GM18873 (cell line): ENCODE measurements at regions not wholly inside any gene's neighbourhood (a gene's known extent, or its start where the extent isn't known, plus 50 kb on each side); places are given as distances from the start of the nearest gene placed in this dataset.
"Not testable (repeated sequence)": the region's sequence is repeated elsewhere in the genome, so short reads cannot be mapped to it uniquely, and the experiment has no call there.

Source experiments
- ATAC-seq: cut with Tn5 transposase; IDR thresholded peaks from one replicate; pipeline ENCODE4 v1.9.1; 2021; ENCODE audit warnings: mild to moderate bottlenecking, moderate library complexity, moderate number of reproducible peaks; ENCODE audit not compliant: unreplicated experiment, low FRiP score

- not testable (repeated sequence) for ATAC-seq
Measured at GRCh38 chr2:37722971-37723370, 51.5 kb upstream of the CDC42EP3 start.

DNA sequence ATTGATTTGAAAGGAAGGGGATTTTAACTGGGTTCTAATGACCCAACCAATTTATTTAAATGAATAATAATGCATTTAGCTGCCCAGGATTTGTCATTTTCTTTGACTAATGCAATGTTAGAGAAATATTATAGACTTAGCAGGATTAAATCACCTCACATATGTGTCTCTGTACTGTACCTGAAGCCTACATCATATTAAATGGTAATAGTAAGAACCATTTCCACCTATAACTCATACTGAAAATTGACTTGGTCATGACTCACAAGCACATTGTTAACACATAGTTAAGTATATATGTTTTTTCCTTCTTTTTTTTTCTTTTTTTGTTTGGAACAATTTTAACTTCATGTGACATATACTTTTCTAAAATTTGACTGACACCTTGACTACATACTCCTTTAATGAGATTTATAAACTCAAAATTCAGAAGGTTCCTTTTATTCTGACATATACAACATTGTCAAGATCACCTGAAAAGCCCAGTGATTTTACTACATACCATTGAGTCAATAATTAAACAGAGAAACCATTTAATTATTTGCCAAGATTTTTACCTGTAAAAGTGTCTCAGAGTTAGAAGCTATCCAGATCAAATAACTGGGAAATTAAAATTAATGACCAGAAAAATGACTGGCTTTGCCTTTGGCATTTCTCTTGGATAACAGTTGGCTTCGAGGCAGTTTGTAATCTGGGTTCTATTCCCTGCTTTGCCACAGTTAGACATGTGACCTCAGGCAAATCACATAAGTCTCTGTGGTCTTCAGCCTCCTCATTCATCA, 58.8 kb upstream of the CDC42EP3 start:
- ATAC-seq = no peak

- not testable (repeated sequence) for ATAC-seq
Measured at GRCh38 chr2:37732412-37732811, 61.0 kb upstream of the CDC42EP3 start.

DNA sequence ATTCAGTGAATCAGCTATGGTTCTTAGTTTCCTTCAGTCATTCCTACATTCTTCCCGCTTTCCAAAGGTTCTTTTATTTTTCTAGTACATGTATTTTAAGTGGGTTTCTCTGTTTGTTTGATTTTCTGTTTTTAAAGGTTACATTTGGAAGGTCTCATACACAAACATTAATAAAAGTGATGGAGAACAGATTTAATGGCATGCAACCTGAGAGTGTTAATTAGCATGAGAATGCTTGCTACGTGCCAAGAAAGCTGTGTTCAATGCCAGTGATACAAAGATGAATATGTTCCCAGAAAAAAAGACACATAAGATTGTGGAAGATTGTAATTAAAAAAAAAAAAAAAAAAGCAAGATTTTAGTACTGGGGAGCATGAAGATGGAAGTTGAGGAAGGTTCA, 61.8 kb upstream of the CDC42EP3 start:
- no peak for ATAC-seq

DNA sequence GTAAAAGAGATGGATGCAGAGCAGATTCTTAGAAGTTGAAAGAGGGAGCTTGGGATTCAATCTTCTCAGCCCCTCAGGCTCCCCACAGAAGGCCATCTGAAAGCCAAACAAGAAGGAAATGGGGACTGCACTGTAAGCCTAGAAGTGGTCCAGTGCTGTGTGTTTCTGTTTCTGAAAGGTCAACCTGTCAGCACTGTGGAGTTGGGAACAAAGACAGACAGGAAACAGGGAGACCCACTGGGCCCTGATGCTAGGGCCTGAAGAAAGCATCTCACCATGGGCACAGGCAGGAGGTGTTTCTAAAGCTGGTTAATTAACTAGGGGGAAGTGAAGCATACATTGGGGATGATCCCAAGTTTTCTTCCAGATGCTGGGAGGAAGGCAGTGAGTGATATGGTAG, 62.5 kb upstream of the CDC42EP3 start:
- ATAC-seq = not testable (repeated sequence)

GRCh38 chr2:37734891-37735523, 63.6 kb upstream of the CDC42EP3 start:
- ATAC-seq = not testable (repeated sequence)

DNA sequence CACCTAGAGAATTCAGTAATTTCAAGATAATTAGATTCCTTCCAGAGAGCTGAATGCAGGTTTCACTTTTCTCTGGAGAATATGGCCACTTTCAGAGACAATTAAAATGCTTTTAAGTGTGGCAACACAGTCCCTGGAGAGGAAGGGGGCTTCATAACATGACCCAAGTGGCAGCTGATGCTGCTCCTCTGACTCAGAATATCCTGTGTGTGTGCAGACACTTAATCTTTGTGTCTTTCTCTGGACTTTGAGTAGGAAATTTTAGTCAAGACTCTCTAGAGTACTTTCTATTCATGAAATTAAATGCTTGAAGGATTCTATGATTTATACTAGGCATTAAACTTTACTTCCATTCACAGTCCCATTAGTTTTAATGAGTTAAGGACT, 64.1 kb upstream of the CDC42EP3 start:
- ATAC-seq = not testable (repeated sequence)

- no peak for ATAC-seq
Measured at GRCh38 chr2:37737507-37737906, 66.1 kb upstream of the CDC42EP3 start.

DNA sequence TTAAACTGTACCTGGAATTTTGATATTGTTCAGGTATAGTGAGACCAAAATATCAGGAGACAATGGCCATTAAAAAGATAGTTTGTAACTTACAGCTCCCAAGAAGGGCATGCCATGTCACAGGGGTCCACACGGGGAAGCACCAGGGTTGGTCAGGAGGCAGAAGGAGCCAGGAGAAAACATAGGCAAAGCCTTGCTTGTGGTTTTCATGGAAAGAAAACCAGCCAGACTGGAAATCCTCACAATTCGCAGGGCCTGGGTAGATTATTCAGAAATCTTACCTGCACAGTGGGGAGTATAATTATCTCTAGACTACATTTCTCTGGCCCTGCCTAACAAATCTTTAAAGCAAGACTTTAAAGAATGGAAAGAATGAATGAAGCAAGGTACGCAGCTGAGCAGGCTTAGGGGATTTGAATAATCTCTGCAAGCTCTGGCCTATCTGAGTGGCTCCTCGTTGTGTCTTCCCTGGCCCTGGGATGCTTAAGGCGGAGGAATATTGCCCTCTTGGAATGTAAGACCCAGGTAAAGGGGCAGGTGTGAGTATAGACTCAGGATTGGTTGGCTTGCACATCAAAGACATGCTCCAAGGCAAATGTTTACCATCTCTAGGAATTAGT, 66.9 kb upstream of the CDC42EP3 start:
- no peak for ATAC-seq

GRCh38 chr2:37739153-37739552, 67.7 kb upstream of the CDC42EP3 start:
- ATAC-seq = no peak

DNA sequence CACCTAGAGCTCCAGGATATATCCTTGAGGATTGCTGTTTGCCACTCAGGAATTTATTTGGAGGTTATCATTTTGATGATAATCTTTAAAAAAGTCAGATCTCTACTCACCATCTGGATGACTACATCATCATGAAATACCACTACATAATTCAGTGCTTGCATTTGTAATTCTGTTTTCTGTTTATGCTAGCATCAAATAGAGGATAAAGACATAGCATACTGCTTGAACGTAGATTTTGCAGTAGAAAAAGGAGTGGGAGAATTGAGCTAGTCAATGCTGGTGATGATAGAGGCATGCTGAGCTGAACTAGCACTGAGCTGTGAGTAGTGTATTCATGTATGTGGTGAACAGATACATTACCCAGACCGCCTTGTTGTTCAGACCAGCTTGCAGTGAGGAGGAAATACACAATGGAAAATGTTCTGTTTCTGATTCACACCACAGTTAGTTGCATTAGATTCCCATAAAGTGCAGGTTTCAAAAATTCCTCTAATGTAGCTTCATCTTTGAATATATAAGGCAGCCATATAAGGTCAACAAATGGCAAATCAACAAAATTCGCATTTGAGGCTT, 68.8 kb upstream of the CDC42EP3 start:
- no peak for ATAC-seq

DNA sequence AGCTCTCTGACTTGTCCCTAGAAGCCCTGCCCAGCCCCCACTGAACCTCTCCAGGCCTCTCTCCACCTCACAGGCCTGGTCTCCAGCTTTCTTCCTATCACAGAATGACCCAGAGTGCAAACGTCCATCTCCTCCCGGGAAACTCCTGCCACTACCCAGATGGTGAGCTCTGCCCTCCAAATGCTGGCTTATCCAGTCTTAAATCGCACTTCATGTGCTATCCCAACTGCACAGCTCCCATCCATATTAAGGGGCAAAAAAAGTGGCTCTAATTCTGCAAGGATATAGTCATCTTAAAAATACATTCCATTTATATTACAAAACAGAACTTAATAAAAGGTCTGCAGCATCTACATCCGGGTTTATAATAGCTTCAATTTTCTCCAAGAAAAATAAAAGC, 70.8 kb upstream of the CDC42EP3 start:
- no peak for ATAC-seq

DNA sequence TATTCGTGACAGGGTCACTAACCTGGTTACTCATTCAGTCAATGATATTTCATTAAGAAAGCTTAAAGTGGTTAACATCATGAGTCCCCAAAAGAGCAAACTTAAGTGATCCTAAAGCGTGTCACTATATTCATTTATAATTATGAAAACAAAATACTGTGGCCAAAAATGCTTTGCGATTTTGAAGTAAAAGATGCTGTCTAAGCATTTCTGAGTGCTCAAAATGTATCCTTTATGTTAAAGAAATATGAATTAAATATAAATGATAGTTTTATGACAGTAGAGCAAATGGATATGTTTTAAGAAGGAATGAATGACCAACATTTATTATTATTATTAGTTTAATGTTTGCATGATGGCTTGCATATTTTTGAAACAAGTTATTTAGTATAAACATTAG, 72.6 kb upstream of the CDC42EP3 start:
- ATAC-seq = no peak

GRCh38 chr2:37744961-37745360, 73.5 kb upstream of the CDC42EP3 start:
- not testable (repeated sequence) for ATAC-seq

GRCh38 chr2:37746011-37746410, 74.6 kb upstream of the CDC42EP3 start:
- ATAC-seq = not testable (repeated sequence)

- ATAC-seq = no peak
Measured at GRCh38 chr2:37746883-37747282, 75.4 kb upstream of the CDC42EP3 start.

GRCh38 chr2:37748541-37748940, 77.1 kb upstream of the CDC42EP3 start:
- no peak for ATAC-seq

DNA sequence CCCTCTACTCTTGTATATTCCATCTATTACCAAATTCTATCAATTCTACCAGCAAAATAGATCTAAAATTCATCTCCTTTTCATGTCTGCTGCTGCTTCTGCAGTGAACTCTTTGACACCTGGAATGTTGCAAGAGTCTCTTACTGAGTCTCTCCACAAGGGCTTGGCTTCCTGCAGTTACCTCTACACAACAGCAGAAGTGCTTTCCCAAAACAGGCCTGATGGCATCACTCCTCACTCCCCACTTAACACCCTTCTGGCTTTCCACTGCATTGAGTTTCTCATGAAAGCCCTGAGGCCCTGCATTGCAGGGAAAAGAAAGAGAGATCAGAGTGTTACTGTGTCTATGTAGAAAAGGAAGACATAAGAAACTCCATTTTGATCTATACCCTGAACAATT, 78.8 kb upstream of the CDC42EP3 start:
- ATAC-seq = not testable (repeated sequence)

- ATAC-seq = no peak
Measured at GRCh38 chr2:37752766-37753165, 81.3 kb upstream of the CDC42EP3 start.

- no peak for ATAC-seq
Measured at GRCh38 chr2:37753758-37754157, 82.3 kb upstream of the CDC42EP3 start.

DNA sequence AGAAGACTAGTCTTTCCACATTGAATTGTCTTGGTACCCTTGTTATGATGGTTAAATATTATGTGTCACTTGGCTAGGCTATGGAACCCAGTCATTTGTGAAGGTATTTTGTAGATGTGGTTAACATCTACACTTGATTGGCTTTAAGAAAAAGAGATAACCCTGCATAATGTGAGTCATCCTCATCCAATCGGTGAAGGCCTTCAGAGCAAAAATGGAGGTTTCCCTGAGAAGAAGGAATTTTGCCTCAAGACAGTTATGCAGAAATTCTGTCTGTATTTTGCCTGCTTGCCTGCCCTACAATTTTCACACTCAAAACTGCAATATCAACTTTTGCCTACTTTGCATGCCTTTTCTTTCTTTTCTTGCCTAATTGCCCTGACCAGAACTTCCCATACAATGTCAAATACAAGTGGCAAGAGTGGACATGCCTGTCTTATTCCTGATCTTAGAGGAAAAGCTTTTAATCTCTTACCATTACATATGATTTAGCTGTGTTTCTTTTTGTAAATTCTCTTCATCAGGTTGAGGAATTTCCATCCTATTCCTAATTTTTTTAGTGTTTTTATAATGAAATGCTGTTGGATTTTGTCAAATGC, 84.6 kb upstream of the CDC42EP3 start:
- not testable (repeated sequence) for ATAC-seq
